Coronary artery (tissue), 2 donors: ENCODE measurements at regions not wholly inside any gene's neighbourhood (a gene's known extent, or its start where the extent isn't known, plus 50 kb on each side); places are given as distances from the start of the nearest gene placed in this dataset.

Experiments
- DNase-seq: peaks from one replicate; pipeline ENCODE4 v3.0.0-alpha.2; 2017; ENCODE audit warnings: low spot score
- H3K27ac ChIP-seq, 2 donors: fragments of 200-600 bp; sonication (generic); one replicate each; pipeline ENCODE4 v1.5.1; 2016 to 2019
- H3K4me3 ChIP-seq: fragments of 200-600 bp; sonication (generic); 2 replicates; pipeline ENCODE4 v1.5.1; 2016; ENCODE audit warnings: mild to moderate bottlenecking, moderate library complexity
- CTCF ChIP-seq: fragments of 200-600 bp; sonication (generic); IDR thresholded peaks from one replicate; pipeline ENCODE4 v1.5.1; 2019; ENCODE audit warnings: antibody characterized with exemption

GRCh38 chr7:131067220-131067619, 260.5 kb upstream of the MKLN1 start:
- no peak for DNase-seq
- TF ChIP-seq CTCF, result no peak
- H3K27ac ChIP-seq, result no peak overlapping the region
- H3K4me3 ChIP-seq, result no peak overlapping the region

- no peak overlapping the region for H3K4me3 ChIP-seq
- DNase-seq, result no peak
- peak overlapping the region in 1 of 2 donors; percentile 44 for H3K27ac ChIP-seq
- TF ChIP-seq CTCF, result no peak
Observed at GRCh38 chr7:131068604-131069021, 259.1 kb upstream of the MKLN1 start.

- H3K27ac ChIP-seq, result peak overlapping the region; percentile 73 to 75
- DNase-seq, result no peak
- peak overlapping the region; percentile 53 for H3K4me3 ChIP-seq
- TF ChIP-seq CTCF, result peak; percentile 38
Observed at GRCh38 chr7:131071786-131072504, 255.7 kb upstream of the MKLN1 start.

- peak overlapping the region; percentile 53 for H3K4me3 ChIP-seq
- no peak for DNase-seq
Observed at GRCh38 chr7:131072505-131073091, 255.1 kb upstream of the MKLN1 start.

GRCh38 chr7:131074043-131074442, 253.6 kb upstream of the MKLN1 start:
- TF ChIP-seq CTCF, result no peak
- Histone ChIP-seq H3K27ac (no peak overlapping the region), H3K4me3 (peak overlapping the region; percentile 6)
- no peak for DNase-seq

More at GRCh38 chr7:131072505-131073091, 255.1 kb upstream of the MKLN1 start:
- peak overlapping the region; percentile 36 to 75 for H3K27ac ChIP-seq
- TF ChIP-seq CTCF, result no peak

- no peak overlapping the region for H3K27ac ChIP-seq
- no peak overlapping the region for H3K4me3 ChIP-seq
Observed at GRCh38 chr7:131074585-131074984, 253.1 kb upstream of the MKLN1 start.

More at GRCh38 chr7:131074585-131074984, 253.1 kb upstream of the MKLN1 start:
- DNase-seq, result no peak
- TF ChIP-seq CTCF, result no peak
